ENCODE measurements at regions not wholly inside any gene's neighbourhood (a gene's known extent, or its start where the extent isn't known, plus 50 kb on each side); places are given as distances from the start of the nearest gene placed in this dataset.

GRCh38 chr6:40844246-40844645 lies 194.8 kb downstream of the UNC5CL start:
- DNase-seq (ENCODE audit: low spot score), result no peak

DNA sequence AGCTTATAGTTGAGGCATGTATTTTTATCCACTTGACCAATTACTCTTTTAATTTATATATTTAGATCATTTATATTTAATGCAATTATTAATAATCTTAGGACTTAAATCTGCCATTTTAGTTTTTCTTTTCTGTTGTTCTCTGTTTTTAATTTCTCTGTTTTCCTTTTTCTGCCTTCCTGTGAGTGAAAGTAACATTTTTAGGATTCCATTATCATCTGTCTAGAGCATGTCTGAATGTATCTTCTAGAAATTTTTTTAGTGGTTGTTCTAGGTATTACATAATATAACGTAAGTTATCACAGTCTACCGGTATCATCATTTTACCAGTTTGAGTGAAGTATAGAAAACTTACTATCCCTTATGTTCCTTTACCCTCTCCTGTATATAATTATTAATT lies 197.3 kb downstream of the UNC5CL start:
- DNase-seq (ENCODE audit: low spot score), result no peak

DNA sequence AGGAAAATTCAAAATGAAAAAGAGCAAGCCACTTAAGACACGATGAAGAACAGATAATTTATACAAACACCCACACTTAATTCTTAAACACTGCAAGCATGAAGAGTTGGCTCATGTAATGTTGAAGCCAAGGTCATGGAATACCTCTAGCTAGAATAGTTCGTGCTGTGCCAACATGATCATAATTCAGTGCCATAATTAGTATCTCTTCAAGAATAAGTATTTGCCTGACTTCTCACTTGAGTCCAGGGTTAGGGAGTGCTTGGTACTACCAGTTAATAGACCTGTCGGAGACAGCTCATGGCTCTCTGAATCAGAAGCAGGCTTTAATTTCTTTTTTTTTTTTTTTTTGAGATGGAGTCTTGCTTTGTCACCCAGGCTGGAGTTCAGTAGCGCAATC lies 206.3 kb downstream of the UNC5CL start:
- no peak for DNase-seq (ENCODE audit: low spot score)

DNA sequence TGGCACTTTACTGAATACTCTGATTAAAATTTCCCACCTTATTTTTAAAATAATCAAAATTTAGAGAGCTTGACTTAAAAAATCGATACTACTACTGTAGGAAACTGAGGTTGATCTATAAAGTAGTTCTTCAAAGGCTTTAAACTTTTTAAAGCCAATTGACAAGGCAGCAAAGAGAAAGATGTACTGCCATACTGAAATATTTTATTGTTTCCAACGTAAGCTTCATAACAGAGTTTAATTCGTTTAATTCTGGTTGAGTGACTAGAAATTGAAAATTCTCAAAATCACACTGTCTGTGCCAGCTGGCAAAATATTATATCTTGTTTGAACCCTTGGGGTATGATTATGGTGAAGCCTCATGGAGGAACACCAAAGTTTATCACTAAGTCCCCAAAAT lies 207.6 kb downstream of the UNC5CL start:
- no peak for DNase-seq (ENCODE audit: low spot score)

- DNase-seq (ENCODE audit: low spot score), result no peak
Measured at GRCh38 chr6:40825102-40825501, 213.9 kb downstream of the UNC5CL start.

DNA sequence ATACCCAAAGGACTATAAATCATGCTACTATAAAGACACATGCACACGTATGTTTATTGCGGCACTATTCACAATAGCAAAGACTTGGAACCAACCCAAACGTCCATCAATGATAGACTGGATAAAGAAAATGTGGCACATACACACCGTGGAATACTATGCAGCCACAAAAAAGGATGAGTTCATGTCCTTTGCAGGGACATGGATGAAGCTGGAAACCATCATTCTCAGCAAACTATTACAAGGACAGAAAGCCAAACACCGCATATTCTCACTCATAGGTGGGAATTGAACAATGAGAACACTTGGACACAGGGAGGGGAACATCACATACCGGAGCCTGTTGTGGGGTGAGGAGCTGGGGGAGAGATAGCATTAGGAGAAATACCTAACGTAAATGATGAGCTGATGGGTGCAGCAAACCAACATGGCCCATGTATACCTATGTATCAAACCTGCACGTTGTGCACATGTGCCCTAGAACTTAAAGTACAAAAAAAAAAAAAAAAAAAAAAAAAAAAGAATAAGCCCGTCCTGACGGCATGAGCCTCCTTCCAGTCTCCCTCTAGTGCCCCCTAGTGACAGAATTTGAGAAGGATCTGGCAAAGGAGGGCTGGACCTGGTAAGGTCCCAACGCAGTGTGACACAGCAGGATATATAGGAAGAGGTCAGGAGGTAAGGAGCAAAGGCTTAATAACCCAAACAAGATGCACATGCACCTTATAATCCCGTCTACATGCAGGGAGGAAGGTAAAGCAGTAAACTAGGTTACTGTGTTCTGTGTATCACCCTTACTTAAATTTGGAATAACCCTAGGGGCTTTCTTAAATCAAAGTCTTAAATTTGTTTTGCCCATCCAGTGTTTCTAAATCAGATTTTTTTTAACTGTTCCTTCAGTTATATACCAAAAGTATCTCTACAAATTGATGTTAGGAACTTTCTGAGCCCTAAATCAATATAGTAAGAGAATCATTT lies 214.8 kb downstream of the UNC5CL start:
- DNase-seq (ENCODE audit: low spot score), result peak; percentile 48

GRCh38 chr6:40822619-40823018 lies 216.4 kb downstream of the UNC5CL start:
- DNase-seq (ENCODE audit: low spot score), result no peak

DNA sequence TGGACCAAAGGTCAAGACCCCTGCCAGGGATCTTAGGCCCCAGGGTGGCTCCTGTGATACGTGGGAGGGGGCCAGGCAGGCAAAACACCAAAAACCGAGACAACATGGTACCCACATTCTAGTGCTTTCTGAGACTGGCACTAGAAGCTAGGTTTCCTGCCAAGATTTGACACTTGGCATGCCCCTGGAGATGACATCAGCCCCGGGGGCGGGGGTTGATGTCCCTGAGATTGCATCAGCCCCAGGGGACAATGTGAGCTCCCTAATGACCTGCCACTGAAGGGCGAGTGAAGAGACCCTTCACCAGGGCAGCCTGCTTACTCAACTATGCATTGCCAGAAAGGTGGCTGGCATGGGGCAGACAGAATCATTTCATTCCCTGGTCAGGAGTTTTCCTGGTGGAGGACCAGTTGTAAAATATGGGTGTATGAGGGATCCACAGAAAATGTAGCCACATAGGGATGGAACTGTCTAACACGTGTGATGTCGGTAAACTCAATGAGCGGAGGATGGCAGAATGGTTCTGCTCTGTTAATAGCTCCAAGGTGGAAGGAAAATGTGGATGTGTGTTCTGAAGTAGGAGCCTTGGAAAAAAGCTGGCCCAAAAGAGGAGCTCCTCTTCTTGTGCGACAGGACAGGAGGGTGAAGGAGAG lies 219.7 kb downstream of the UNC5CL start:
- no peak for DNase-seq (ENCODE audit: low spot score)

DNA sequence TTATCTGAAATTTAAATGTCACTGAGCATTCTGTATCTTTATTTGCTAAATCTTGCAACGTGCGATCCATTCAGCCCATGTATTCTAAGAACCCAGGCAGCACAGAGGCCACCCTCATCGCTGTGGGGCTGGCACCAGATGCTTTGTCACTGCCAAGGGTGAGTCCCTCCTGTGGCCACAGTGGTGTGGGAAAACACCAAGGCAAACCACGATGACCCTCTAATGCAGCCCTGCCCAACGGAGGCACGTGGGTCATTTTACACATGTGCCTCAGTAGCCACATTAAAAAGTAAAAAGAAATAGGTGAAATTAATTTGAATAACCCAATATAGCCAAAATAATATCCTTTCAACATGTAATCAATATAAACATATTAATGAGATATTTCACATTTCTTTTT lies 221.7 kb downstream of the UNC5CL start:
- DNase-seq (ENCODE audit: low spot score), result no peak

DNA sequence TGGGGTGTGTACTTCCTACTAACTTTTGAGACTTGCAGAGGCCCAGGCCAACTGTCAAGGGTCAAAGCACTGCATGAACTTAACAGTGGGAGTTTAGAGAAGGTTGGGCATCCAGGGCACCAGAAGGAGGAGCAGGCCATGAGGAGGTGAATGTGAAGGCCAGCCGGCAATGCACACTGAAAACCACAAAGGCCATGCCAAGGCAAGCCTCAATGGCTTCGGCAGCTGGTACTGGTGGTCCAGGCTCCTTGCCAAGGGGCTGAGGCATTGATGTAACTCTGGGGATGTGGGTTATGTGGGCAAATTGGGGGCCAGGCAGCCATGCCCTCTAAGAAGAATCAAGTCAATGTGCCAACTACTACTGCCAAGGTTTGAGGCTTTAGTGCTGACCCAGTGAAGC lies 222.4 kb downstream of the UNC5CL start:
- DNase-seq (ENCODE audit: low spot score), result no peak

DNA sequence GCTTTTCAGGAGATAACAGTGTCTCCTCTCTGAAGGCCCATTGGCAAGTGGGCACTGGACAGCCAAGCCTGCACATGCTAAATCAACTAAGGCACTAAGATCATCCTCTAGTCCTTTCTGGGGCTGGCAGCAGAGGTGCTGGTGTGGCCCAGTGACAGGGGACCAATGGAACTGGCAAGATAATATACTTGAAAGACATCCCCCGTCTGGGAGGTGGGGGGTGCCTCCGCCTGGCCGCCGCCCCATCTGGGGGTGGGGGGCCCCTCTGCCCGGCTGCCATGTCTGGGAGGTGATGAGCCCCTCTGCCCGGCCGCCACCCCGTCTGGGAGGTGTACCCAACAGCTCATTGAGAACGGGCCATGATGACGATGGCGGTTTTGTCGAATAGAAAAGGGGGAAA lies 223.3 kb downstream of the UNC5CL start:
- DNase-seq (ENCODE audit: low spot score), result no peak

- DNase-seq (ENCODE audit: low spot score), result no peak
Measured at GRCh38 chr6:40810171-40810570, 223.0 kb upstream of the LRFN2 start.

DNA sequence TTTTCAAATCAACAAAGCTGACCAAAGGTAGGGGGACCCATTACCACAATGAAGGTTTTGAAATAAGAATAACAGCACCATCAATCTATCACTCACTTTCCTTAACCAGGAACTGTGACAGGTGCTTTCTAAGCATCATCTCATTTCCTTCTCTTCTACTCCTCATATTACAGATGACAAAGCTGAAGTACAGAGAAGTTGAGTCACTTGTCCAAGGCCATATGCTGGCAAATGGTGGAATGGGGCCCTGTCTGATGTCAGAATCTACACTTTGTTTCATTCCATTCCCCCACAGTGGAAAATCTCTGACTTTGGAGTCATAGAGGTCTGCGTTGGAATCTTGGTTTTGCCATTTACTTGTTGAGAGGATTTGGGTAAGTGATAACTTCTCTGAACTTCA lies 222.5 kb upstream of the LRFN2 start:
- DNase-seq (ENCODE audit: low spot score), result no peak

GRCh38 chr6:40807484-40807883 lies 220.3 kb upstream of the LRFN2 start:
- DNase-seq (ENCODE audit: low spot score), result peak; percentile 25

DNA sequence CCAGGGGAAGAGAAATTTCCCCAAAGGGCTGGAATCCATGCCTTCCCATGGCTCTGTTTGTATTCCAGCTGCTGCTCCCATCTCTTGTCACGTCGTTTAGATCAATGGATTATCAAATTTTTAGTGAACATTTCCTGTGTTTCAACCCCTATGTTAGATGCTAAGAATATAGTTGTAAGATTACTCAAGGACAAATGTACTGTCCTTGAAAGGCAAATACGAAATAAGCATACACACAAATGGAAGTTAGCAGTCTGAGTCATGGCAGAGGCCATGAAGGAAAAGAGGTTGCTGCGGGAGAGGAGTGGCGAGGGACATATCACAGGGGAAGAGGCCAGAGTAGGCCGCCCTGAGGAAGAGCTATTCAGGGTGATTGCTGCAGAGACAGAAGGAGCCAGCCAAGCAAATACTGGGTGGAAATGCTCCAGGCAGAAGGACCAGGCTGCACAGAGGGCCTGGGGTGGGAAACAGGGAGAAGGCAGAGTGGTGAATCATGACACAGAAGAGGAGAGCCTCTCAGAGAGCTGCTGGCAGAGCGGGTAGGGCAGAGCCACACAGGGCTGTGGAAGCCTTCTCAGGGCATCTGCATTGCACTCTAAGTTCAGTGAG lies 219.2 kb upstream of the LRFN2 start:
- DNase-seq (ENCODE audit: low spot score), result no peak

GRCh38 chr6:40805336-40805735 lies 218.2 kb upstream of the LRFN2 start:
- DNase-seq (ENCODE audit: low spot score), result no peak

DNA sequence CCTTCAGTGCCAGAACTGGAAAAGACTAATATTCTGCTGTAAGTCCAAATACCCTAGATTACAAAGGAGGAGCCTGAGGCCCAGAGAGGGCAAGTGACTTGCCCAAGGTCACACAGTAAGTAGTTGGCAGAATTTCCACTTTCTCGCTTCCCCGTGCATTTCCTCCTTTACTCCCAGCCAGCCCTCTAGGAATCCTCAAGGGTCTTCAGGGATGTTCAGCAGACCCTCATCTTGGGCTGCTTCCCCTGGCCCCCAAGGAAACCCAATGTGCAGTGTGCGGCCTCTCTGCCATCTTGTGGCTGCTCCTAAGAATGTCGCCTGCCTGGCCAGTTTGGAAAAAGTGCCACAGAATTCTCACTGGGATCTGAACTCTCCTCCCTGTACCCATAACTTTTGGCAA lies 217.7 kb upstream of the LRFN2 start:
- no peak for DNase-seq (ENCODE audit: low spot score)

DNA sequence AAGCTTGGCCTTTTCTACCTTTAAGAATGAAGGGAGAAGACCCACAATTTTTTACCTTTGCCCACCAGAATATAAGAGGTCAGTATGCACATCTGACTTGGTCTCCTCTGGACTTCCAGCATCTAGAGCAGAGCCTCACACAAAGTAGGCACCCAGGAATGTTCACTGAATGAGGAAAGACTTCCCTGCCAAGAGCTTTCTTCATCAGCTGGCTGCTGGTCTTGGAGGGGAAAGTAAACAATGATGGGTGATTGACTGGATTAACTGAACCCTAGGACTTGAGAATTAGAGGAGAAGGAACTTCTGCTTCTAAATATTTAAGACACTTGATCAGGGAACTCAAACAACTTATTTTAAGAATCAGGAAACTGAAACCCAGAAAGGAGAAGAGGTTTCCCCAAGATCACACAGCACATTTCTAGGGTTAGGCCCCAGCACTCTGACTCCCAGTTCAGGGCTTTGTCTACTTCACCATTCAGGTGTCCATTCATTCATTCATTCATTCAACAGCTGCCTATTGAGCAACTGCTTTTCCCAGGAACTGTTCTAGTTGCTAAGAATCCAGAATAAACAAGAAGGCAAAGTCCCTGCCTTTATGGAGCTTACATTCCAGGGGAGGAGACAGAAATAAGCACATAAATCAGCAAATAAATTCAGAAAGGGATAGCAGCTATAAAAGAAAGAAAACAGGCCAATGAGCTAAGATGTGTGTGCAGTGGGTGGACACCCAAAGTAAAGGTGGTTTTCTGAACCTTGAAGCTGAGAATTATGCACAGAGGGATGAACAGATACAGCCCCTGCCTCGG lies 216.9 kb upstream of the LRFN2 start:
- peak; percentile 38 for DNase-seq (ENCODE audit: low spot score)

GRCh38 chr6:40802481-40802880 lies 215.3 kb upstream of the LRFN2 start:
- DNase-seq (ENCODE audit: low spot score), result no peak

DNA sequence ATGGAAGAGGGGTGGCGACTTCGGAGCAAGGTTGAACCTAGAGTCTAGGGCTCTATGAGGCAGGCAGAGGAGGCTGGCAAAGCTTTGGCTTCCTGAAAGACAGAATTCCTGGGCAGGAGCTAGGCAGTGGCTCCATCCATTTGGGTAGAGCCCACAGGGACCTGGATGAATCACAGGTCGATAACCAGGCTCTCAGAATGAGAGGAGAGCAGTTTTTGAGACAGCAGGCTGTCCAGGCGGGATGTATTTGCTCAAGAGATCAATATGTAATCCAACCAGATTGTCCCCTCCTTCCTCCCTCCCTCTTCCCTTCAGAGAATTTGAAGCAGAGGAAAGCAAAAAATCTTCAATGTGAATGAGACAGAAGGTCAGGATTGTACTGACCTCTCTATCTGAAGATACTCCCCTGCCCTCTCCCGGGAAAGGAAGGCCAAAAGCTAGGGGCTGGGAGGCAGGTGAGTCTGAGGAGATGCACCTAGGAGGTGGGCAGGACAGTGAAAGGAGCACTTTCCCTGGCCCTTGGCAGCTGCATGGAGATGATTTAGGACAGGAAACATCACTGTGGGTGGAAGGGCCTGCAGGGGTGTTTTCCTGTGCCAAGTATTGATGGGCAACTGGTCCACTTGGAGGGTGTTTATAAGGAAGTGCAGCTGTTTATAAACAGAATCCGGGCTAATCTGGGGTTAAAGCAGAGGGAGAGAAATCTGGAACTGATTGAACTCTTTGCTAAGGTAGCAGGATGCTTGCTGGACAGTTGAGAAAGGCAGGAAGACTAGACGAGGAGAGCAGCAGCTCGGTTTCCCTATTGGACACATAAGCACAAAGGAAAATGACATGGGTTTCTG lies 212.4 kb upstream of the LRFN2 start:
- no peak for DNase-seq (ENCODE audit: low spot score)

GRCh38 chr6:40798069-40798770 lies 211.1 kb upstream of the LRFN2 start:
- DNase-seq (ENCODE audit: low spot score), result no peak

Data from Ammon's horn (tissue), 1 donor.